Mammary epithelial cell (primary cell): ENCODE measurements at regions not wholly inside any gene's neighbourhood (a gene's known extent, or its start where the extent isn't known, plus 50 kb on each side); places are given as distances from the start of the nearest gene placed in this dataset.

Experiments
- EZH2 ChIP-seq: IDR thresholded peaks from 2 replicates; pipeline ENCODE4 v1.6.1; 2012; ENCODE audit warnings: low read length, inconsistent platforms, borderline replicate concordance
- TF ChIP-seq, protein P1 (sequence below), 2 donors: IDR thresholded peaks in 1 of 2; conservative IDR thresholded peaks in 1 of 2; 2 replicates each; pipeline ENCODE4 v1.5.1; 2011 to 2012; ENCODE audit warnings: inconsistent platforms in 2 of 2, low read length in 2 of 2, mild to moderate bottlenecking in 2 of 2, control low read depth in 1 of 2, low read depth in 1 of 2; ENCODE audit not compliant: insufficient read depth in 1 of 2; ENCODE audit errors: extremely low read depth in 1 of 2

DNA sequence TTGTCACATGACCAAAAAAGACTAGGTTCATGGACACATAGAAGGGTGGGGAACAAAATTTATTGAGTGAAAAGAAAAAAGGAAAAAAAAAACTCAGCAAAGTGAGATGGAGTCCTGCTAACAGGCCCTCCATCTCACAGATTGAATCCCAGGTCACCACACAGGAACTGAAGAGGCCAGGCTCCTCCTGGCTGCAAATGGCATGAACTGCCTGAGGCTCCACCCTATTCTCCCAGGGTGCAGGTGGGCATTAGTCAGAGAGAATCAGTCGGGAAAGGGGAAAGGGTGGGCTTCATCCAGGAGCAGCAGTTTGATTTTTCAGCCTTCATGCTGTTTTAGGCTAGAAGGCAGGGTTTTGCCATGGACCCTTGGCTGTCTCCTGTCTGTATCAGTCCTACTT lies 128.5 kb upstream of the GRID2 start:
- TF ChIP-seq, protein P1, sequence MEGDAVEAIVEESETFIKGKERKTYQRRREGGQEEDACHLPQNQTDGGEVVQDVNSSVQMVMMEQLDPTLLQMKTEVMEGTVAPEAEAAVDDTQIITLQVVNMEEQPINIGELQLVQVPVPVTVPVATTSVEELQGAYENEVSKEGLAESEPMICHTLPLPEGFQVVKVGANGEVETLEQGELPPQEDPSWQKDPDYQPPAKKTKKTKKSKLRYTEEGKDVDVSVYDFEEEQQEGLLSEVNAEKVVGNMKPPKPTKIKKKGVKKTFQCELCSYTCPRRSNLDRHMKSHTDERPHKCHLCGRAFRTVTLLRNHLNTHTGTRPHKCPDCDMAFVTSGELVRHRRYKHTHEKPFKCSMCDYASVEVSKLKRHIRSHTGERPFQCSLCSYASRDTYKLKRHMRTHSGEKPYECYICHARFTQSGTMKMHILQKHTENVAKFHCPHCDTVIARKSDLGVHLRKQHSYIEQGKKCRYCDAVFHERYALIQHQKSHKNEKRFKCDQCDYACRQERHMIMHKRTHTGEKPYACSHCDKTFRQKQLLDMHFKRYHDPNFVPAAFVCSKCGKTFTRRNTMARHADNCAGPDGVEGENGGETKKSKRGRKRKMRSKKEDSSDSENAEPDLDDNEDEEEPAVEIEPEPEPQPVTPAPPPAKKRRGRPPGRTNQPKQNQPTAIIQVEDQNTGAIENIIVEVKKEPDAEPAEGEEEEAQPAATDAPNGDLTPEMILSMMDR (conservative IDR thresholded peaks at IDR 0.05 in 1 of 2, IDR thresholded peaks at IDR 0.05 in 1 of 2; ENCODE audit: extremely low read depth in 1 of 2, insufficient read depth in 1 of 2, low read depth in 1 of 2, low read length in 2 of 2) = no peak
- no peak for TF ChIP-seq EZH2
